ENCODE measurements at regions not wholly inside any gene's neighbourhood (a gene's known extent, or its start where the extent isn't known, plus 50 kb on each side); places are given as distances from the start of the nearest gene placed in this dataset.

- no peaks in the 10 kb centered on the region for H4K20me1 ChIP-seq (ENCODE audit: control insufficient read depth, insufficient read depth, low read depth, low read length)
- H3K79me2 ChIP-seq (ENCODE audit: control insufficient read depth, low read length), result no peaks in the 10 kb centered on the region
- no peak overlapping the region for H3K4me3 ChIP-seq (ENCODE audit: low read length)
- TF ChIP-seq EZH2phosphoT487 (IDR thresholded peaks at IDR 0.05; ENCODE audit: borderline replicate concordance, low read length), result no peak
- TF ChIP-seq CTCF (IDR thresholded peaks at IDR 0.05; ENCODE audit: low read depth, low read length, poor library complexity, severe bottlenecking), result no peak
- H3F3A ChIP-seq (ENCODE audit: control insufficient read depth, insufficient read depth), result no peaks in the 10 kb centered on the region
- no peaks in the 10 kb centered on the region for H3K9me3 ChIP-seq (ENCODE audit: control insufficient read depth, insufficient read depth, low read length)
- no peaks in the 10 kb centered on the region for H3K4me1 ChIP-seq (ENCODE audit: control insufficient read depth, low read length)
- no peaks in the 10 kb centered on the region for H3K36me3 ChIP-seq (ENCODE audit: control insufficient read depth, low read length)
- no peaks in the 10 kb centered on the region for H3K27me3 ChIP-seq (ENCODE audit: control insufficient read depth, low read length)
- no peak overlapping the region for H3K27ac ChIP-seq (ENCODE audit: low read depth, low read length)
- H3K4me2 ChIP-seq (ENCODE audit: low read length), result no peak overlapping the region
- no peaks in the 10 kb centered on the region for H3K9me2 ChIP-seq (replicated peaks; ENCODE audit: control insufficient read depth, low read length)
These were observed 469.5 kb upstream of the NRSN1 start for GRCh38 chr6:23656255-23657194.

- Histone ChIP-seq H3K4me1 (ENCODE audit: control insufficient read depth, low read length) (no peaks in the 10 kb centered on the region), H3K36me3 (ENCODE audit: control insufficient read depth, low read length) (no peaks in the 10 kb centered on the region), H3K27ac (ENCODE audit: low read depth, low read length) (no peak overlapping the region), H4K20me1 (ENCODE audit: control insufficient read depth, insufficient read depth, low read depth, low read length) (no peaks in the 10 kb centered on the region), H3K4me3 (ENCODE audit: low read length) (no peak overlapping the region), H3F3A (ENCODE audit: control insufficient read depth, insufficient read depth) (no peaks in the 10 kb centered on the region), H3K9me3 (ENCODE audit: control insufficient read depth, insufficient read depth, low read length) (no peaks in the 10 kb centered on the region), H3K27me3 (ENCODE audit: control insufficient read depth, low read length) (no peaks in the 10 kb centered on the region), H3K79me2 (ENCODE audit: control insufficient read depth, low read length) (no peaks in the 10 kb centered on the region), H3K4me2 (ENCODE audit: low read length) (no peak overlapping the region), H3K9me2 (replicated peaks; ENCODE audit: control insufficient read depth, low read length) (no peaks in the 10 kb centered on the region)
- TF ChIP-seq CTCF (IDR thresholded peaks at IDR 0.05; ENCODE audit: low read depth, low read length, poor library complexity, severe bottlenecking) (no peak), EZH2phosphoT487 (IDR thresholded peaks at IDR 0.05; ENCODE audit: borderline replicate concordance, low read length) (no peak)
These were observed 466.9 kb upstream of the NRSN1 start for GRCh38 chr6:23659125-23659524.

- Histone ChIP-seq H3K27ac (ENCODE audit: low read depth, low read length) (no peak overlapping the region), H3F3A (ENCODE audit: control insufficient read depth, insufficient read depth) (no peaks in the 10 kb centered on the region), H3K9me3 (ENCODE audit: control insufficient read depth, insufficient read depth, low read length) (no peaks in the 10 kb centered on the region), H3K4me1 (ENCODE audit: control insufficient read depth, low read length) (no peaks in the 10 kb centered on the region), H3K36me3 (ENCODE audit: control insufficient read depth, low read length) (no peaks in the 10 kb centered on the region), H3K79me2 (ENCODE audit: control insufficient read depth, low read length) (no peaks in the 10 kb centered on the region), H4K20me1 (ENCODE audit: control insufficient read depth, insufficient read depth, low read depth, low read length) (no peaks in the 10 kb centered on the region), H3K27me3 (ENCODE audit: control insufficient read depth, low read length) (no peaks in the 10 kb centered on the region), H3K4me3 (ENCODE audit: low read length) (no peak overlapping the region), H3K4me2 (ENCODE audit: low read length) (no peak overlapping the region), H3K9me2 (replicated peaks; ENCODE audit: control insufficient read depth, low read length) (no peaks in the 10 kb centered on the region)
- TF ChIP-seq EZH2phosphoT487 (IDR thresholded peaks at IDR 0.05; ENCODE audit: borderline replicate concordance, low read length), result no peak
- no peak for TF ChIP-seq CTCF (IDR thresholded peaks at IDR 0.05; ENCODE audit: low read depth, low read length, poor library complexity, severe bottlenecking)
These were observed 464.5 kb upstream of the NRSN1 start for GRCh38 chr6:23661549-23661948.

Measured in DOHH2 (cell line).